Naive thymus-derived CD8-positive, alpha-beta T cell (primary cell): ENCODE measurements at regions not wholly inside any gene's neighbourhood (a gene's known extent, or its start where the extent isn't known, plus 50 kb on each side); places are given as distances from the start of the nearest gene placed in this dataset.

ENCODE experiments used
- ATAC-seq, 2 donors: fragments of 150-1000 bp; cut with Tn5 transposase in 1 of 2; sonication (Bioruptor Pico), chemical (Tn5 transposase) in 1 of 2; 1 replicate in 1 of 2; 2 replicates in 1 of 2; pipeline ENCODE4 v1.10.0; 2021; ENCODE audit warnings: mild to moderate bottlenecking in 2 of 2, moderate library complexity in 2 of 2
- POLR2A ChIA-PET: fragments of 350-600 bp; sonication (Branson Sonifier 250); formaldehyde crosslinking; loops from one replicate; lab custom pipeline; 2021; ENCODE audit warnings: antibody characterized with exemption; lab: Charles Lee
- DNase-seq, 10 donors: peaks; one replicate each; pipeline versions ENCODE4 v3.0.0 to v3.0.0-alpha.2; 2020 to 2022
- H3K27ac Mint-ChIP-seq, 10 donors: one replicate each; pipeline ENCODE4 v1.8.0; 2020 to 2022; ENCODE audit warnings: mild to moderate bottlenecking in 10 of 10, mixed read lengths in 10 of 10, moderate library complexity in 4 of 10, inconsistent platforms in 1 of 10
- H3K27me3 Mint-ChIP-seq, 5 donors: one replicate each; pipeline ENCODE4 v1.8.0; 2021 to 2022; ENCODE audit warnings: mixed read lengths in 5 of 5
- H3K36me3 Mint-ChIP-seq, 3 donors: one replicate each; pipeline ENCODE4 v1.8.0; 2020 to 2022; ENCODE audit warnings: mixed read lengths in 3 of 3, mild to moderate bottlenecking in 2 of 3, inconsistent platforms in 1 of 3
- H3K4me1 Mint-ChIP-seq, 4 donors: one replicate each; pipeline ENCODE4 v1.8.0; 2021 to 2022; ENCODE audit warnings: mixed read lengths in 4 of 4
- H3K4me3 Mint-ChIP-seq, 10 donors: one replicate each; pipeline ENCODE4 v1.8.0; 2020 to 2022; ENCODE audit warnings: mild to moderate bottlenecking in 10 of 10, mixed read lengths in 10 of 10, moderate library complexity in 6 of 10, inconsistent platforms in 1 of 10
- H3K9me3 Mint-ChIP-seq, 9 donors: one replicate each; pipeline ENCODE4 v1.8.0; 2020 to 2022; ENCODE audit warnings: mixed read lengths in 9 of 9, mild to moderate bottlenecking in 3 of 9, inconsistent platforms in 1 of 9, moderate library complexity in 1 of 9

GRCh38 chr2:100731535-100731981 is 88.4 kb upstream of the NPAS2 start:
- peaks cover 0 to 8% (median 4%) of the 10 kb centered on the region in 9 donors for H3K9me3 Mint-ChIP-seq
- no peaks in the 10 kb centered on the region for H3K4me1 Mint-ChIP-seq
- ATAC-seq (no peak), DNase-seq (no peak)
- H3K27ac Mint-ChIP-seq: no peak overlapping the region
- peaks cover 0 to 30% (median 7%) of the 10 kb centered on the region in 5 donors for H3K27me3 Mint-ChIP-seq
- peaks cover 0 to 12% (median 0%) of the 10 kb centered on the region in 3 donors for H3K36me3 Mint-ChIP-seq
- no peak overlapping the region for H3K4me3 Mint-ChIP-seq
- POLR2A ChIA-PET: no interaction called here

- no peak for DNase-seq
- Mint-ChIP-seq H3K4me3 (no peak overlapping the region), H3K27me3 (peaks cover 0 to 25% (median 6%) of the 10 kb centered on the region in 5 donors), H3K36me3 (peaks cover 0 to 12% (median 0%) of the 10 kb centered on the region in 3 donors), H3K27ac (no peak overlapping the region), H3K9me3 (peaks cover 0 to 8% (median 4%) of the 10 kb centered on the region in 9 donors), H3K4me1 (no peaks in the 10 kb centered on the region)
- POLR2A ChIA-PET: no interaction called here
- ATAC-seq: no peak
Observed at GRCh38 chr2:100733391-100734187, 86.3 kb upstream of the NPAS2 start.

GRCh38 chr2:100736121-100736915 is 83.6 kb upstream of the NPAS2 start:
- H3K4me1 Mint-ChIP-seq: no peaks in the 10 kb centered on the region
- no peak overlapping the region for H3K4me3 Mint-ChIP-seq
- DNase-seq: no peak
- H3K9me3 Mint-ChIP-seq: no peaks in the 10 kb centered on the region
- H3K36me3 Mint-ChIP-seq: no peaks in the 10 kb centered on the region
- POLR2A ChIA-PET: no interaction called here
- H3K27me3 Mint-ChIP-seq: peaks cover 0 to 20% (median 7%) of the 10 kb centered on the region in 5 donors
- ATAC-seq: no peak
- peak overlapping the region in 1 of 10 donors; percentile 7 for H3K27ac Mint-ChIP-seq

- peaks cover 0 to 9% (median 5%) of the 10 kb centered on the region in 5 donors for H3K27me3 Mint-ChIP-seq
- H3K9me3 Mint-ChIP-seq: no peaks in the 10 kb centered on the region
- no peaks in the 10 kb centered on the region for H3K36me3 Mint-ChIP-seq
- peak overlapping the region in 1 of 10 donors; percentile 3 for H3K27ac Mint-ChIP-seq
- H3K4me1 Mint-ChIP-seq: peaks cover 0 to under 1% (median 0%) of the 10 kb centered on the region in 4 donors
- POLR2A ChIA-PET: no interaction called here
- DNase-seq: no peak
- H3K4me3 Mint-ChIP-seq: no peak overlapping the region
- ATAC-seq: no peak
Observed at GRCh38 chr2:100739735-100740432, 80.1 kb upstream of the NPAS2 start.

GRCh38 chr2:100741880-100742276 is 78.1 kb upstream of the NPAS2 start:
- Mint-ChIP-seq H3K4me1 (peaks cover 0 to 4% (median 0%) of the 10 kb centered on the region in 4 donors), H3K4me3 (no peak overlapping the region), H3K27me3 (peaks cover 0 to 7% (median 4%) of the 10 kb centered on the region in 5 donors), H3K27ac (no peak overlapping the region), H3K9me3 (no peaks in the 10 kb centered on the region), H3K36me3 (no peaks in the 10 kb centered on the region)
- POLR2A ChIA-PET: no interaction called here
- no peak for ATAC-seq
- no peak for DNase-seq

- Mint-ChIP-seq H3K36me3 (no peaks in the 10 kb centered on the region), H3K27me3 (peaks cover 0 to 7% (median 4%) of the 10 kb centered on the region in 5 donors), H3K27ac (peak overlapping the region in 1 of 10 donors; percentile 2), H3K9me3 (no peaks in the 10 kb centered on the region), H3K4me3 (no peak overlapping the region), H3K4me1 (peaks cover 0 to 4% (median 1%) of the 10 kb centered on the region in 4 donors)
- POLR2A ChIA-PET: no interaction called here
- ATAC-seq (no peak), DNase-seq (no peak)
Observed at GRCh38 chr2:100742277-100743254, 77.4 kb upstream of the NPAS2 start.

- H3K27ac Mint-ChIP-seq: no peak overlapping the region
- H3K4me1 Mint-ChIP-seq: peaks cover 8 to 11% (median 11%) of the 10 kb centered on the region in 4 donors
- peaks cover 0 to 9% (median 4%) of the 10 kb centered on the region in 5 donors for H3K27me3 Mint-ChIP-seq
- no peak overlapping the region for H3K4me3 Mint-ChIP-seq
- DNase-seq (no peak), ATAC-seq (no peak)
- H3K9me3 Mint-ChIP-seq: no peaks in the 10 kb centered on the region
- H3K36me3 Mint-ChIP-seq: no peaks in the 10 kb centered on the region
- POLR2A ChIA-PET: no interaction called here
Observed at GRCh38 chr2:100743741-100744140, 76.2 kb upstream of the NPAS2 start.

GRCh38 chr2:100744184-100744583 is 75.8 kb upstream of the NPAS2 start:
- ATAC-seq: no peak
- DNase-seq: no peak
- H3K27me3 Mint-ChIP-seq: peaks cover 0 to 11% (median 4%) of the 10 kb centered on the region in 5 donors
- H3K9me3 Mint-ChIP-seq: no peaks in the 10 kb centered on the region
- H3K36me3 Mint-ChIP-seq: no peaks in the 10 kb centered on the region
- H3K4me1 Mint-ChIP-seq: peaks cover 10 to 11% (median 11%) of the 10 kb centered on the region in 4 donors
- POLR2A ChIA-PET: no interaction called here
- no peak overlapping the region for H3K4me3 Mint-ChIP-seq
- H3K27ac Mint-ChIP-seq: no peak overlapping the region

- no peak for ATAC-seq
- Mint-ChIP-seq H3K4me3 (no peak overlapping the region), H3K36me3 (no peaks in the 10 kb centered on the region), H3K27me3 (peaks cover 0 to 13% (median 4%) of the 10 kb centered on the region in 5 donors), H3K27ac (peak overlapping the region in 2 of 10 donors; percentile 5 to 30), H3K9me3 (peaks cover 0 to 2% (median 0%) of the 10 kb centered on the region in 9 donors), H3K4me1 (peaks cover 10 to 11% (median 11%) of the 10 kb centered on the region in 4 donors)
- DNase-seq: no peak
- POLR2A ChIA-PET: no interaction called here
Observed at GRCh38 chr2:100744589-100744988, 75.3 kb upstream of the NPAS2 start.

- peaks cover 10 to 11% (median 11%) of the 10 kb centered on the region in 4 donors for H3K4me1 Mint-ChIP-seq
- DNase-seq (no peak), ATAC-seq (no peak)
- no peaks in the 10 kb centered on the region for H3K36me3 Mint-ChIP-seq
- POLR2A ChIA-PET: no interaction called here
- H3K4me3 Mint-ChIP-seq: no peak overlapping the region
- H3K27me3 Mint-ChIP-seq: peaks cover 0 to 10% (median 1%) of the 10 kb centered on the region in 5 donors
- H3K9me3 Mint-ChIP-seq: peaks cover 0 to 6% (median 0%) of the 10 kb centered on the region in 9 donors
- peak overlapping the region in 1 of 10 donors; percentile 53 for H3K27ac Mint-ChIP-seq
Observed at GRCh38 chr2:100745604-100746003, 74.3 kb upstream of the NPAS2 start.

- Mint-ChIP-seq H3K27ac (peak overlapping the region in 3 of 10 donors; percentile 11 to 39 (median 37)), H3K4me1 (peaks cover 10 to 15% (median 11%) of the 10 kb centered on the region in 4 donors), H3K9me3 (peaks cover 0 to 8% (median 0%) of the 10 kb centered on the region in 9 donors), H3K4me3 (peak overlapping the region in 2 of 10 donors; percentile 1 to 24), H3K27me3 (peaks cover 0 to 14% (median 3%) of the 10 kb centered on the region in 5 donors), H3K36me3 (no peaks in the 10 kb centered on the region)
- POLR2A ChIA-PET: no interaction called here
- DNase-seq: no peak
- ATAC-seq: no peak
Observed at GRCh38 chr2:100747551-100747950, 72.4 kb upstream of the NPAS2 start.
